Neural cell (in vitro differentiated cells): ENCODE measurements at regions not wholly inside any gene's neighbourhood (a gene's known extent, or its start where the extent isn't known, plus 50 kb on each side); places are given as distances from the start of the nearest gene placed in this dataset.

Experiments used
- CTCF ChIP-seq: fragments of 450-650 bp; IDR thresholded peaks from 2 replicates; pipeline ENCODE4 v1.5.1; 2014; ENCODE audit warnings: antibody characterized with exemption, mild to moderate bottlenecking, moderate library complexity; ENCODE audit not compliant: poor library complexity, severe bottlenecking
- EZH2 ChIP-seq: fragments of 200-600, 300-800 bp; shearing (Covaris generic), sonication (generic); IDR thresholded peaks from 2 replicates; pipeline ENCODE4 v1.6.1; 2014; ENCODE audit warnings: antibody characterized with exemption, low read length, borderline replicate concordance, mild to moderate bottlenecking; ENCODE audit not compliant: insufficient read depth, poor library complexity, severe bottlenecking
- POLR2AphosphoS5 ChIP-seq: IDR thresholded peaks from 2 replicates; pipeline ENCODE4 v1.6.1; 2012
- RAD21 ChIP-seq: fragments of 450-650 bp; conservative IDR thresholded peaks from 2 replicates; pipeline ENCODE4 v1.6.1; 2014; ENCODE audit warnings: antibody characterized with exemption, mild to moderate bottlenecking, moderate library complexity
- REST ChIP-seq: IDR thresholded peaks from 2 replicates; pipeline ENCODE4 v1.6.1; 2012; ENCODE audit warnings: borderline replicate concordance

GRCh38 chr6:15874821-15875220, 212.0 kb upstream of the DTNBP1 start:
- no peak for TF ChIP-seq POLR2AphosphoS5
- TF ChIP-seq CTCF, result no peak
- no peak for TF ChIP-seq RAD21
- no peak for TF ChIP-seq EZH2
- TF ChIP-seq REST, result no peak
